GM23338 (cell line): ENCODE measurements at regions not wholly inside any gene's neighbourhood (a gene's known extent, or its start where the extent isn't known, plus 50 kb on each side); places are given as distances from the start of the nearest gene placed in this dataset.

ENCODE experiments used
- ATAC-seq: fragments of 200-7000 bp; cut with Tn5 transposase; 3 replicates; pipeline ENCODE4 v1.9.1; 2020
- DNase-seq: peaks from one replicate; pipeline ENCODE4 v3.0.0-alpha.2; 2015; ENCODE audit warnings: low spot score
- H2AFZ ChIP-seq: fragments of 200-600 bp; sonication (generic); 2 replicates; pipeline ENCODE4 v1.8.0; 2016; ENCODE audit warnings: antibody characterized with exemption, mild to moderate bottlenecking, moderate library complexity
- H3F3A ChIP-seq: fragments of 200-600 bp; sonication (generic); replicated peaks from 2 replicates; pipeline ENCODE4 v1.8.0; 2017; ENCODE audit warnings: antibody characterized with exemption, mixed run types, low read depth
- H3K27ac ChIP-seq: fragments of 200-600 bp; sonication (generic); 2 replicates; pipeline ENCODE4 v1.6.1; 2016; ENCODE audit warnings: low read depth
- H3K27me3 ChIP-seq: fragments of 200-600 bp; sonication (generic); 2 replicates; pipeline ENCODE4 v1.8.0; 2016; ENCODE audit warnings: mild to moderate bottlenecking, mixed run types, moderate library complexity; ENCODE audit not compliant: insufficient read depth
- H3K36me3 ChIP-seq: fragments of 200-600 bp; sonication (generic); 2 replicates; pipeline ENCODE4 v1.8.0; 2016; ENCODE audit warnings: mild to moderate bottlenecking; ENCODE audit not compliant: insufficient read depth
- H3K4me1 ChIP-seq: fragments of 200-600 bp; sonication (generic); 2 replicates; pipeline ENCODE4 v1.8.0; 2016; ENCODE audit warnings: mild to moderate bottlenecking, moderate library complexity; ENCODE audit not compliant: insufficient read depth
- H3K4me2 ChIP-seq: fragments of 200-600 bp; sonication (generic); 2 replicates; pipeline ENCODE4 v1.7.1; 2017; ENCODE audit warnings: mixed run types
- H3K4me3 ChIP-seq: fragments of 200-600 bp; sonication (generic); 2 replicates; pipeline ENCODE4 v1.6.1; 2016; ENCODE audit warnings: mixed run types
- H3K79me2 ChIP-seq: fragments of 200-600 bp; sonication (generic); replicated peaks from 2 replicates; pipeline ENCODE4 v1.8.0; 2017; ENCODE audit warnings: mild to moderate bottlenecking; ENCODE audit not compliant: insufficient read depth
- H3K9me2 ChIP-seq: fragments of 200-600 bp; sonication (generic); 2 replicates; pipeline ENCODE4 v1.8.0; 2017; ENCODE audit not compliant: insufficient read depth
- H4K20me1 ChIP-seq: fragments of 200-600 bp; sonication (generic); replicated peaks from 2 replicates; pipeline ENCODE4 v1.8.0; 2017; ENCODE audit warnings: mild to moderate bottlenecking; ENCODE audit not compliant: insufficient read depth
- H3K27ac Mint-ChIP-seq: 2 replicates; pipeline ENCODE4 v1.8.0; 2020; ENCODE audit warnings: inconsistent platforms, mild to moderate bottlenecking, moderate library complexity, mixed read lengths
- H3K27me3 Mint-ChIP-seq: 3 replicates; pipeline ENCODE4 v1.8.0; 2022; ENCODE audit warnings: low read depth, mild to moderate bottlenecking, moderate library complexity, mixed read lengths, inconsistent platforms; ENCODE audit not compliant: insufficient read depth, poor library complexity
- H3K36me3 Mint-ChIP-seq: 3 replicates; pipeline ENCODE4 v1.8.0; 2021; ENCODE audit warnings: low read depth, mild to moderate bottlenecking, inconsistent platforms, moderate library complexity, mixed read lengths
- H3K4me1 Mint-ChIP-seq: 3 replicates; pipeline ENCODE4 v1.8.0; 2020; ENCODE audit warnings: mild to moderate bottlenecking, inconsistent platforms, mixed read lengths
- H3K4me3 Mint-ChIP-seq: 3 replicates; pipeline ENCODE4 v1.8.0; 2021; ENCODE audit warnings: moderate library complexity, mild to moderate bottlenecking, inconsistent platforms, mixed read lengths
- H3K9me3 Mint-ChIP-seq: 3 replicates; pipeline ENCODE4 v1.8.0; 2020; ENCODE audit warnings: moderate library complexity, mild to moderate bottlenecking, inconsistent platforms, mixed read lengths
- CREB1 ChIP-seq: fragments of 250-450 bp; sonication (Bioruptor Pico); IDR thresholded peaks from 2 replicates; pipeline ENCODE4 v1.5.0; 2020; ENCODE audit warnings: low read depth, mild to moderate bottlenecking, moderate library complexity
- EZH2phosphoT487 ChIP-seq: fragments of 200-600 bp; sonication (generic); IDR thresholded peaks from one replicate; pipeline ENCODE4 v1.8.1; 2018; ENCODE audit warnings: antibody characterized with exemption; ENCODE audit not compliant: unreplicated experiment
- JUNB ChIP-seq: IDR thresholded peaks from one replicate; pipeline ENCODE4 v1.6.1; 2016; ENCODE audit warnings: antibody characterized with exemption; ENCODE audit not compliant: unreplicated experiment
- NANOG ChIP-seq: IDR thresholded peaks from 2 replicates; pipeline ENCODE4 v1.6.1; 2016; ENCODE audit warnings: antibody characterized with exemption, borderline replicate concordance
- POLR2AphosphoS5 ChIP-seq: IDR thresholded peaks from 2 replicates; pipeline ENCODE4 v1.6.1; 2016; ENCODE audit warnings: antibody characterized with exemption, low read depth
- STAT1 ChIP-seq: IDR thresholded peaks from one replicate; pipeline ENCODE4 v1.6.1; 2016; ENCODE audit warnings: antibody characterized with exemption; ENCODE audit not compliant: unreplicated experiment
- ZNF114 ChIP-seq: fragments of 250-450 bp; sonication (Bioruptor Pico); IDR thresholded peaks from 2 replicates; pipeline ENCODE4 v1.5.0; 2020; ENCODE audit warnings: mild to moderate bottlenecking, moderate library complexity
- ZNF331 ChIP-seq: fragments of 250-450 bp; sonication (Bioruptor Pico); IDR thresholded peaks from 2 replicates; pipeline ENCODE4 v1.5.0; 2020; ENCODE audit warnings: low read depth, mild to moderate bottlenecking, moderate library complexity
- TF ChIP-seq, protein P1 (sequence below), 2 experiments: fragments of 200-600 bp in 1 of 2; sonication (generic) in 1 of 2; conservative IDR thresholded peaks; 2 replicates each; pipeline versions ENCODE4 v1.5.1 to v1.6.1; 2016 to 2017; ENCODE audit warnings: antibody characterized with exemption in 2 of 2, low read depth in 2 of 2, mild to moderate bottlenecking in 2 of 2, moderate library complexity in 1 of 2
- TF ChIP-seq, protein P2 (sequence below): fragments of 250-450 bp; sonication (Bioruptor Pico); IDR thresholded peaks from 2 replicates; pipeline ENCODE4 v1.5.0; 2020; ENCODE audit warnings: mild to moderate bottlenecking, moderate library complexity
- TF ChIP-seq, protein P3 (sequence below): IDR thresholded peaks from 2 replicates; pipeline ENCODE4 v1.6.1; 2016; ENCODE audit warnings: antibody characterized with exemption

DNA sequence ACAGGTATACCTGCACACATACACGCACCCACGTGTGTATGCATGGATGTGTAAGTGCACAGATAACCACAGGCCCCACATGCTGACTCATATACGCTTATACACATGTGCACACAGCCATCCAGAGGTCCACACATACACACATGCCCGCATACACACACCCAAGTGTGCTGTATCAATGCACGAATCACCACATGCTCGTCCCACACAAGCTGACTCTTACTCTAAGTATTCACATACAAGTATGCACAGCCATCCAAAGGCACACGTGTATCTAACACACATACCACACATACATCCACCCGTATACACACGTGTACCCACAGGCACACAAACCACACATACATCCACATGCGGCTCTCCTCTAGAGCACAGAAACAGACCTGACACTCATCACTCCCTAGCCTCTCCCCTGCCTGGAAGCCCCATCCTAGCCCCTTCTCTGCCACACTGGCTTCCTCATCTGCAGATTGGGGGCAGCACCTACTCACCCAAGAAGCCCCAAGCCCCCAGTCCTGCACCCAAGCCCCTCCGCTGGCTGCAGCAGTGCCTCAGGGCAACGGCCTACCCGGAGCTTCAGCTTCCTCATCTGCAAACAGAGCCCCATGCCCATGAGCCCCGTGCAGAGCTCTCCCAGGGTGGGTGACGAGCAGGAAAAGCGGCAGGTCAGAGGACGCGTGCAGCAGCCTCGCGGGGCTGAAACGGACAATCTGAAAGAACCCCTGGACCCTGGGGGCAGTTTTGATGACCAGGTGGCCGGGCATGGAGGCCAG, 105.4 kb downstream of the NCOR2 start:
- Histone ChIP-seq H3F3A (no peaks in the 10 kb centered on the region), H3K27me3 (no peaks in the 10 kb centered on the region), H3K4me3 (no peak overlapping the region), H3K36me3 (peaks cover 4% of the 10 kb centered on the region), H3K4me2 (no peak overlapping the region), H3K27ac (no peak overlapping the region), H2AFZ (no peak overlapping the region), H3K9me2 (no peaks in the 10 kb centered on the region), H3K79me2 (peaks cover 12% of the 10 kb centered on the region), H3K4me1 (peaks cover 5% of the 10 kb centered on the region; the same call in 1 of the 2 replicates), H4K20me1 (peaks cover 13% of the 10 kb centered on the region)
- no peak for DNase-seq
- H3K27me3 Mint-ChIP-seq, result peaks cover 21% of the 10 kb centered on the region
- H3K36me3 Mint-ChIP-seq, result peaks cover 58% of the 10 kb centered on the region
- peak overlapping the region; percentile 63 for H3K27ac Mint-ChIP-seq
- no peak for ATAC-seq
- TF ChIP-seq ZNF114 (CRISPR knock-in tag) (no peak), ZNF331 (CRISPR knock-in tag) (no peak), JUNB (no peak), CREB1 (no peak)
- TF ChIP-seq, protein P1, sequence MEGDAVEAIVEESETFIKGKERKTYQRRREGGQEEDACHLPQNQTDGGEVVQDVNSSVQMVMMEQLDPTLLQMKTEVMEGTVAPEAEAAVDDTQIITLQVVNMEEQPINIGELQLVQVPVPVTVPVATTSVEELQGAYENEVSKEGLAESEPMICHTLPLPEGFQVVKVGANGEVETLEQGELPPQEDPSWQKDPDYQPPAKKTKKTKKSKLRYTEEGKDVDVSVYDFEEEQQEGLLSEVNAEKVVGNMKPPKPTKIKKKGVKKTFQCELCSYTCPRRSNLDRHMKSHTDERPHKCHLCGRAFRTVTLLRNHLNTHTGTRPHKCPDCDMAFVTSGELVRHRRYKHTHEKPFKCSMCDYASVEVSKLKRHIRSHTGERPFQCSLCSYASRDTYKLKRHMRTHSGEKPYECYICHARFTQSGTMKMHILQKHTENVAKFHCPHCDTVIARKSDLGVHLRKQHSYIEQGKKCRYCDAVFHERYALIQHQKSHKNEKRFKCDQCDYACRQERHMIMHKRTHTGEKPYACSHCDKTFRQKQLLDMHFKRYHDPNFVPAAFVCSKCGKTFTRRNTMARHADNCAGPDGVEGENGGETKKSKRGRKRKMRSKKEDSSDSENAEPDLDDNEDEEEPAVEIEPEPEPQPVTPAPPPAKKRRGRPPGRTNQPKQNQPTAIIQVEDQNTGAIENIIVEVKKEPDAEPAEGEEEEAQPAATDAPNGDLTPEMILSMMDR (conservative IDR thresholded peaks at IDR 0.05; ENCODE audit: low read depth in 2 of 2), result 0 out of 4 replicates have a peak, but pooled peaks of 1 of the 2 experiments have one; percentile 3
- no peak overlapping the region for H3K4me3 Mint-ChIP-seq
- peaks cover 7% of the 10 kb centered on the region; the same call in 2 of the 3 replicates for H3K9me3 Mint-ChIP-seq
- H3K4me1 Mint-ChIP-seq, result peaks cover 12% of the 10 kb centered on the region

DNA sequence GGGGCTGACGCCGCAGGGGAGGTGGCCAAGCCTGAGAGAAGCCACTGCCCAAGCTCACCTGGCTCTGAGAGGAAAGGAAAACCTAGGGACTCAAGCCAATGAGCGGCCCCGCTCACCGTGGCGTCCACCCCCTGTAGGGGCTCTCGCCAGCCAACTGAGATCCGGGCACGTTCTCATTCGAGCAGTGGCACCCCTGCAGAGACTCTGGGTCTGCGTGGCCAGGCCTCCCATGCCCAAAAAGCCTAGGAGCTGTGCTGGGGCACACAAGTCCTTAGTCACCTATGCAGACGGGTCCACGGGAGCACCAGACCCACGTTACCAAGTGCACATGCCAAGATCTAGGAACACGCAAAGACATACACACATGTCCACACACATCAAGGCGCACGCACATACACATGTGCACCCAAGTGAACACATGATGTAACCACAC, 106.2 kb downstream of the NCOR2 start:
- Mint-ChIP-seq H3K27ac (0 out of 2 replicates have a peak overlapping the region, but pooled peaks have one; percentile 36), H3K4me1 (peaks cover 12% of the 10 kb centered on the region)
- TF ChIP-seq, protein P2, sequence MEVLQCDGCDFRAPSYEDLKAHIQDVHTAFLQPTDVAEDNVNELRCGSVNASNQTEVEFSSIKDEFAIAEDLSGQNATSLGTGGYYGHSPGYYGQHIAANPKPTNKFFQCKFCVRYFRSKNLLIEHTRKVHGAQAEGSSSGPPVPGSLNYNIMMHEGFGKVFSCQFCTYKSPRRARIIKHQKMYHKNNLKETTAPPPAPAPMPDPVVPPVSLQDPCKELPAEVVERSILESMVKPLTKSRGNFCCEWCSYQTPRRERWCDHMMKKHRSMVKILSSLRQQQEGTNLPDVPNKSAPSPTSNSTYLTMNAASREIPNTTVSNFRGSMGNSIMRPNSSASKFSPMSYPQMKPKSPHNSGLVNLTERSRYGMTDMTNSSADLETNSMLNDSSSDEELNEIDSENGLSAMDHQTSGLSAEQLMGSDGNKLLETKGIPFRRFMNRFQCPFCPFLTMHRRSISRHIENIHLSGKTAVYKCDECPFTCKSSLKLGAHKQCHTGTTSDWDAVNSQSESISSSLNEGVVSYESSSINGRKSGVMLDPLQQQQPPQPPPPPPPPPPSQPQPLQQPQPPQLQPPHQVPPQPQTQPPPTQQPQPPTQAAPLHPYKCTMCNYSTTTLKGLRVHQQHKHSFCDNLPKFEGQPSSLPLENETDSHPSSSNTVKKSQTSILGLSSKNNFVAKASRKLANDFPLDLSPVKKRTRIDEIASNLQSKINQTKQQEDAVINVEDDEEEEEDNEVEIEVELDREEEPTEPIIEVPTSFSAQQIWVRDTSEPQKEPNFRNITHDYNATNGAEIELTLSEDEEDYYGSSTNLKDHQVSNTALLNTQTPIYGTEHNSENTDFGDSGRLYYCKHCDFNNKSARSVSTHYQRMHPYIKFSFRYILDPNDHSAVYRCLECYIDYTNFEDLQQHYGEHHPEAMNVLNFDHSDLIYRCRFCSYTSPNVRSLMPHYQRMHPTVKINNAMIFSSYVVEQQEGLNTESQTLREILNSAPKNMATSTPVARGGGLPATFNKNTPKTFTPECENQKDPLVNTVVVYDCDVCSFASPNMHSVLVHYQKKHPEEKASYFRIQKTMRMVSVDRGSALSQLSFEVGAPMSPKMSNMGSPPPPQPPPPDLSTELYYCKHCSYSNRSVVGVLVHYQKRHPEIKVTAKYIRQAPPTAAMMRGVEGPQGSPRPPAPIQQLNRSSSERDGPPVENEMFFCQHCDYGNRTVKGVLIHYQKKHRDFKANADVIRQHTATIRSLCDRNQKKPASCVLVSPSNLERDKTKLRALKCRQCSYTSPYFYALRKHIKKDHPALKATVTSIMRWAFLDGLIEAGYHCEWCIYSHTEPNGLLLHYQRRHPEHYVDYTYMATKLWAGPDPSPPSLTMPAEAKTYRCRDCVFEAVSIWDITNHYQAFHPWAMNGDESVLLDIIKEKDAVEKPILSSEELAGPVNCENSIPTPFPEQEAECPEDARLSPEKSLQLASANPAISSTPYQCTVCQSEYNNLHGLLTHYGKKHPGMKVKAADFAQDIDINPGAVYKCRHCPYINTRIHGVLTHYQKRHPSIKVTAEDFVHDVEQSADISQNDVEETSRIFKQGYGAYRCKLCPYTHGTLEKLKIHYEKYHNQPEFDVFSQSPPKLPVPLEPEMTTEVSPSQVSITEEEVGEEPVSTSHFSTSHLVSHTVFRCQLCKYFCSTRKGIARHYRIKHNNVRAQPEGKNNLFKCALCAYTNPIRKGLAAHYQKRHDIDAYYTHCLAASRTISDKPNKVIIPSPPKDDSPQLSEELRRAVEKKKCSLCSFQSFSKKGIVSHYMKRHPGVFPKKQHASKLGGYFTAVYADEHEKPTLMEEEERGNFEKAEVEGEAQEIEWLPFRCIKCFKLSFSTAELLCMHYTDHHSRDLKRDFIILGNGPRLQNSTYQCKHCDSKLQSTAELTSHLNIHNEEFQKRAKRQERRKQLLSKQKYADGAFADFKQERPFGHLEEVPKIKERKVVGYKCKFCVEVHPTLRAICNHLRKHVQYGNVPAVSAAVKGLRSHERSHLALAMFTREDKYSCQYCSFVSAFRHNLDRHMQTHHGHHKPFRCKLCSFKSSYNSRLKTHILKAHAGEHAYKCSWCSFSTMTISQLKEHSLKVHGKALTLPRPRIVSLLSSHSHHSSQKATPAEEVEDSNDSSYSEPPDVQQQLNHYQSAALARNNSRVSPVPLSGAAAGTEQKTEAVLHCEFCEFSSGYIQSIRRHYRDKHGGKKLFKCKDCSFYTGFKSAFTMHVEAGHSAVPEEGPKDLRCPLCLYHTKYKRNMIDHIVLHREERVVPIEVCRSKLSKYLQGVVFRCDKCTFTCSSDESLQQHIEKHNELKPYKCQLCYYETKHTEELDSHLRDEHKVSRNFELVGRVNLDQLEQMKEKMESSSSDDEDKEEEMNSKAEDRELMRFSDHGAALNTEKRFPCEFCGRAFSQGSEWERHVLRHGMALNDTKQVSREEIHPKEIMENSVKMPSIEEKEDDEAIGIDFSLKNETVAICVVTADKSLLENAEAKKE, result no peak
- TF ChIP-seq, protein P3, sequence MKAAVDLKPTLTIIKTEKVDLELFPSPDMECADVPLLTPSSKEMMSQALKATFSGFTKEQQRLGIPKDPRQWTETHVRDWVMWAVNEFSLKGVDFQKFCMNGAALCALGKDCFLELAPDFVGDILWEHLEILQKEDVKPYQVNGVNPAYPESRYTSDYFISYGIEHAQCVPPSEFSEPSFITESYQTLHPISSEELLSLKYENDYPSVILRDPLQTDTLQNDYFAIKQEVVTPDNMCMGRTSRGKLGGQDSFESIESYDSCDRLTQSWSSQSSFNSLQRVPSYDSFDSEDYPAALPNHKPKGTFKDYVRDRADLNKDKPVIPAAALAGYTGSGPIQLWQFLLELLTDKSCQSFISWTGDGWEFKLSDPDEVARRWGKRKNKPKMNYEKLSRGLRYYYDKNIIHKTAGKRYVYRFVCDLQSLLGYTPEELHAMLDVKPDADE, result no peak
- no peak for TF ChIP-seq CREB1
- no peak for TF ChIP-seq ZNF114 (CRISPR knock-in tag)
- no peak for TF ChIP-seq EZH2phosphoT487
- TF ChIP-seq NANOG, result no peak
- no peak for TF ChIP-seq ZNF331 (CRISPR knock-in tag)
- TF ChIP-seq STAT1, result no peak
- TF ChIP-seq POLR2AphosphoS5, result no peak

More for the DNA sequence above, 106.2 kb downstream of the NCOR2 start:
- Histone ChIP-seq H3K27me3 (no peaks in the 10 kb centered on the region), H3K4me3 (no peak overlapping the region), H3F3A (no peaks in the 10 kb centered on the region), H3K36me3 (peaks cover 4% of the 10 kb centered on the region), H3K79me2 (peaks cover 12% of the 10 kb centered on the region), H3K4me2 (no peak overlapping the region), H3K4me1 (peaks cover 5% of the 10 kb centered on the region; the same call in 1 of the 2 replicates), H2AFZ (no peak overlapping the region), H4K20me1 (peaks cover 13% of the 10 kb centered on the region), H3K9me2 (no peaks in the 10 kb centered on the region), H3K27ac (no peak overlapping the region)
- H3K4me3 Mint-ChIP-seq, result no peak overlapping the region
- peaks cover 7% of the 10 kb centered on the region; the same call in 2 of the 3 replicates for H3K9me3 Mint-ChIP-seq
- H3K36me3 Mint-ChIP-seq, result peaks cover 53% of the 10 kb centered on the region
- peaks cover 21% of the 10 kb centered on the region for H3K27me3 Mint-ChIP-seq
- no peak for ATAC-seq
- no peak for DNase-seq
